Heart left ventricle (tissue), 13 donors: ENCODE measurements at regions not wholly inside any gene's neighbourhood (a gene's known extent, or its start where the extent isn't known, plus 50 kb on each side); places are given as distances from the start of the nearest gene placed in this dataset.

Experiments
- CTCF ChIP-seq, 12 donors: fragments of 200-600 bp; sonication (generic) in 4 of 12; IDR thresholded peaks; one replicate each; pipeline versions ENCODE4 v1.5.0 to v1.8.0; 2018 to 2022; ENCODE audit warnings: antibody characterized with exemption in 12 of 12, mild to moderate bottlenecking in 5 of 12
- POLR2A ChIP-seq, 2 donors: fragments of 450-650 bp; IDR thresholded peaks; one replicate each; pipeline ENCODE4 v1.6.1; 2017; ENCODE audit warnings: antibody characterized with exemption in 2 of 2, mild to moderate bottlenecking in 2 of 2, moderate library complexity in 2 of 2
- donor health status: ischemic (EF 13 %, LVEDD 7.1; RV severe dilation, severe dysfunction).
- donor health status: DM: no; HTN: yes; CAD: no.
- donor health status: DM: no; HTN: no; CAD: no.
- donor health status: ischemic (EF 25% LVEDD 6.9; RV normal size, moderate dysfunction).
- donor health status: ischemic (EF 25% LVEDD 5.7; RV mildly dilated, moderate dysfunction).
- donor health status: ischemic (EF 35%, LVEDD 5.7; RV mildly dilated, moderate dysfunction).
- donor health status: nonischemic (EF 11% LVEDD 7.7; RV severe dilation, severe dysfunction).
- donor health status: DM: yes; HTN: yes; CAD: no.
- donor health status: PGD.
- donor health status: ischemic (EF 29% LVEDD 5.4; RV normal size, mild dysfunction).
- donor health status: nonischemic (EF 23%, LVEDD 6.1; RV moderate dilation, normal function).

DNA sequence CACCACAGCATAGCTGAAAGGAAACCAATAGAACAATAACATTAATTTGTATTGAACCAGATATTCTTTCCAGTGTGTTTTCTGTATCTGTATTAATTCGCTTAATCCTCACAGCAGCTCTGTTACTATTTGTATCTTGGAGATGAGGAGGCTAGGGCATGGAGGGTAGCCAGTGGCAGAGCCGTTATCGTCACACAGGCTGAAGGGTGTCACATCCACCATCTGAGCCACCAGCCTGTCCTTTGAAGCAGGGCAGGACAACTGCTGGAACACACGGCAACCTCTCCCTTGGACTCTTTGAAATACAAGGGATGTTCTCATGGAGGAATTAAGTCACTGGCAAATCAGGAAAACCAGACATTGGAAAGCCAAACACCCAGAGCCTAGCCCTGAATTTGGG is 628.0 kb upstream of the CDH4 start:
- TF ChIP-seq CTCF (IDR thresholded peaks at IDR 0.05), result no peak
- TF ChIP-seq POLR2A (IDR thresholded peaks at IDR 0.05), result no peak
